CD14-positive monocyte (primary cell): ENCODE measurements at regions not wholly inside any gene's neighbourhood (a gene's known extent, or its start where the extent isn't known, plus 50 kb on each side); places are given as distances from the start of the nearest gene placed in this dataset.

ENCODE experiments used
- DNase-seq, 3 donors: peaks; one replicate each; pipeline ENCODE4 v3.0.0-alpha.2; 2011 to 2022
- H2AFZ ChIP-seq: 2 replicates; pipeline ENCODE4 v1.6.0; 2012; ENCODE audit warnings: mild to moderate bottlenecking, low read depth, low read length, inconsistent platforms; ENCODE audit not compliant: insufficient read depth, poor library complexity, severe bottlenecking
- H3K27ac ChIP-seq, 2 donors: 1 replicate in 1 of 2; 2 replicates in 1 of 2; pipeline ENCODE4 v1.5.1; 2012 to 2013; ENCODE audit warnings: low read length in 2 of 2, control low read depth in 1 of 2, inconsistent platforms in 1 of 2, low read depth in 1 of 2, mild to moderate bottlenecking in 1 of 2
- H3K27me3 ChIP-seq, 2 donors: one replicate each; pipeline versions ENCODE4 v1.6.0 to v1.6.1; 2011 to 2013; ENCODE audit warnings: low read length in 2 of 2; ENCODE audit not compliant: control insufficient read depth in 2 of 2, insufficient read depth in 2 of 2
- H3K36me3 ChIP-seq, 2 donors: replicated peaks in 1 of 2; 1 replicate in 1 of 2; 2 replicates in 1 of 2; pipeline versions ENCODE4 v1.5.1 to v1.6.1; 2012 to 2013; ENCODE audit warnings: low read length in 2 of 2, control low read depth in 1 of 2, inconsistent platforms in 1 of 2, mild to moderate bottlenecking in 1 of 2; ENCODE audit not compliant: insufficient read depth in 2 of 2, control insufficient read depth in 1 of 2
- H3K4me1 ChIP-seq, 2 donors: 1 replicate in 1 of 2; 2 replicates in 1 of 2; pipeline versions ENCODE4 v1.5.1 to v1.6.1; 2012 to 2013; ENCODE audit warnings: low read length in 2 of 2, control low read depth in 1 of 2, inconsistent platforms in 1 of 2, mild to moderate bottlenecking in 1 of 2, moderate library complexity in 1 of 2; ENCODE audit not compliant: insufficient read depth in 2 of 2, control insufficient read depth in 1 of 2
- H3K4me2 ChIP-seq: replicated peaks from 2 replicates; pipeline ENCODE3; 2012; ENCODE audit warnings: low read length, moderate library complexity, mild to moderate bottlenecking; ENCODE audit not compliant: poor library complexity, severe bottlenecking; ENCODE audit errors: extremely low read depth
- H3K4me3 ChIP-seq, 3 experiments: fragments of 200-600 bp in 1 of 3; sonication (generic) in 1 of 3; replicated peaks in 1 of 3; 1 replicate in 2 of 3; 2 replicates in 1 of 3; pipeline ENCODE4 v1.5.1; 2011 to 2013; ENCODE audit warnings: low read length in 3 of 3, mild to moderate bottlenecking in 3 of 3, control low read depth in 2 of 3, low read depth in 2 of 3, inconsistent platforms in 1 of 3, moderate library complexity in 1 of 3
- H3K79me2 ChIP-seq: 2 replicates; pipeline ENCODE4 v1.6.0; 2012; ENCODE audit warnings: mild to moderate bottlenecking, control low read depth, inconsistent platforms, low read length, moderate library complexity; ENCODE audit not compliant: insufficient read depth
- H3K9ac ChIP-seq: 2 replicates; pipeline ENCODE4 v1.6.0; 2017; ENCODE audit warnings: low read length, mild to moderate bottlenecking; ENCODE audit not compliant: insufficient read depth, poor library complexity, severe bottlenecking
- H3K9me3 ChIP-seq, 2 donors: replicated peaks in 1 of 2; 1 replicate in 1 of 2; 2 replicates in 1 of 2; pipeline versions ENCODE4 v1.5.1 to v1.6.1; 2012 to 2013; ENCODE audit warnings: low read length in 2 of 2, control low read depth in 1 of 2; ENCODE audit not compliant: control insufficient read depth in 1 of 2, insufficient read depth in 1 of 2
- H4K20me1 ChIP-seq: 2 replicates; pipeline ENCODE4 v1.6.0; 2012; ENCODE audit warnings: mild to moderate bottlenecking, low read length, control low read depth, moderate library complexity; ENCODE audit not compliant: insufficient read depth
- H3K27ac Mint-ChIP-seq, 7 donors: one replicate each; pipeline ENCODE4 v1.8.0; 2020; ENCODE audit warnings: mild to moderate bottlenecking in 7 of 7, mixed read lengths in 7 of 7, moderate library complexity in 6 of 7, inconsistent platforms in 2 of 7
- H3K27me3 Mint-ChIP-seq, 3 donors: one replicate each; pipeline ENCODE4 v1.8.0; 2021 to 2022; ENCODE audit warnings: low read depth in 3 of 3, mild to moderate bottlenecking in 3 of 3, mixed read lengths in 3 of 3, moderate library complexity in 3 of 3, inconsistent platforms in 1 of 3
- H3K36me3 Mint-ChIP-seq, 2 donors: one replicate each; pipeline ENCODE4 v1.8.0; 2020; ENCODE audit warnings: mixed read lengths in 2 of 2, inconsistent platforms in 1 of 2, mild to moderate bottlenecking in 1 of 2
- H3K4me1 Mint-ChIP-seq: one replicate; pipeline ENCODE4 v1.8.0; 2020; ENCODE audit warnings: mild to moderate bottlenecking, mixed read lengths
- H3K4me3 Mint-ChIP-seq, 2 donors: one replicate each; pipeline ENCODE4 v1.8.0; 2020; ENCODE audit warnings: mild to moderate bottlenecking in 2 of 2, mixed read lengths in 2 of 2, moderate library complexity in 1 of 2
- H3K9me3 Mint-ChIP-seq, 7 donors: one replicate each; pipeline ENCODE4 v1.8.0; 2020 to 2022; ENCODE audit warnings: mixed read lengths in 7 of 7, mild to moderate bottlenecking in 6 of 7, moderate library complexity in 6 of 7, inconsistent platforms in 2 of 7
- CTCF ChIP-seq: fragments of 200-600 bp; IDR thresholded peaks from one replicate; pipeline ENCODE4 v1.8.0; 2022; ENCODE audit warnings: antibody characterized with exemption, mild to moderate bottlenecking
- WGBS: methylation state at CpG from one replicate; pipeline ENCODE4 v1.1.5; 2013; ENCODE audit warnings: missing lambda C conversion rate; ENCODE audit not compliant: insufficient coverage; 5-methylcytosine and 5-hydroxymethylcytosine counted together
- intact Hi-C, 2 donors: fragments of 100-400 bp; cut with micrococcal nuclease; formaldehyde crosslinking; loops; one replicate each; pipeline versions ENCODE4 v1.15.0 to v1.15.1; 2023

- 91% methylated on average over 3 of the region's 4 CpGs for WGBS
- H3K9me3 Mint-ChIP-seq: peaks cover 4 to 17% (median 7%) of the 10 kb centered on the region in 7 donors
- no peak overlapping the region for H3K4me3 Mint-ChIP-seq
- Histone ChIP-seq H3K4me1 (no peaks in the 10 kb centered on the region), H3K36me3 (no peaks in the 10 kb centered on the region), H3K9me3 (peaks cover 0 to 17% of the 10 kb centered on the region in 2 donors), H3K4me3 (no peak overlapping the region), H3K79me2 (no peaks in the 10 kb centered on the region), H3K9ac (no peak overlapping the region), H3K4me2 (no peak overlapping the region), H3K27ac (no peak overlapping the region), H4K20me1 (no peaks in the 10 kb centered on the region), H3K27me3 (no peaks in the 10 kb centered on the region), H2AFZ (no peak overlapping the region)
- no peak for DNase-seq
- intact Hi-C loops: no loop called here
- H3K27me3 Mint-ChIP-seq: peaks cover 4 to 7% (median 7%) of the 10 kb centered on the region in 3 donors
- no peak overlapping the region for H3K27ac Mint-ChIP-seq
- TF ChIP-seq CTCF: no peak
- H3K4me1 Mint-ChIP-seq: no peaks in the 10 kb centered on the region
- no peaks in the 10 kb centered on the region for H3K36me3 Mint-ChIP-seq
Measured at GRCh38 chr14:97159124-97159523, 361.9 kb downstream of the VRK1 start.

GRCh38 chr14:97162621-97163020, 365.4 kb downstream of the VRK1 start:
- no peaks in the 10 kb centered on the region for H3K4me1 Mint-ChIP-seq
- Histone ChIP-seq H3K4me2 (no peak overlapping the region), H3K9me3 (peaks cover 0 to 17% of the 10 kb centered on the region in 2 donors), H3K9ac (no peak overlapping the region), H3K36me3 (no peaks in the 10 kb centered on the region), H3K27ac (no peak overlapping the region), H3K4me1 (no peaks in the 10 kb centered on the region), H2AFZ (no peak overlapping the region), H3K4me3 (no peak overlapping the region), H3K27me3 (no peaks in the 10 kb centered on the region), H4K20me1 (no peaks in the 10 kb centered on the region), H3K79me2 (no peaks in the 10 kb centered on the region)
- H3K27me3 Mint-ChIP-seq: peaks cover 3 to 8% (median 5%) of the 10 kb centered on the region in 3 donors
- intact Hi-C loops: no loop called here
- H3K4me3 Mint-ChIP-seq: no peak overlapping the region
- no peak for DNase-seq
- H3K36me3 Mint-ChIP-seq: no peaks in the 10 kb centered on the region
- whole genome bisulfite sequencing: 77% methylated on average over 6 of the region's 6 CpGs
- no peak for TF ChIP-seq CTCF
- no peak overlapping the region for H3K27ac Mint-ChIP-seq
- peaks cover 4 to 15% (median 10%) of the 10 kb centered on the region in 7 donors for H3K9me3 Mint-ChIP-seq
